ENCODE measurements at regions not wholly inside any gene's neighbourhood (a gene's known extent, or its start where the extent isn't known, plus 50 kb on each side); places are given as distances from the start of the nearest gene placed in this dataset.

DNA sequence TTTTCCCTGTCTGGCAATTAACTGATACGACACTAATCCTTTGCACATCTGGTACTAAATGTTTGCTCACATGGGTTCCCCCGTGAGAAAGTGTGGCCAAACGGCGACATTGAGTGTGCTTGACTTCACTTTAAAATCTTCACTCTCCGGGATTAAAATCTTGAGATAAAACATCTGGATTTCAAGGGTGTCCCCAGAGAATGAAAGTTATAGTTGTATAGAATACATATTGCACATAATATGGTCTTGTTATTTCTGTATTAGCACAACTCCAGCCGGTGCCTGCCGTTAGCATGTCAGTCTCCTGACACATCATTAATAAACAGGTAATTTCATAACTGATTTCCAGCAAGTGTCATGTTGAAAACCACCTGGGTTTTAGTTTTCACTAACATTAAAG lies 749.0 kb upstream of the SOX9 start:
- H3K23ac ChIP-seq (ENCODE audit: insufficient read length) = no peak overlapping the region
- no peaks in the 10 kb centered on the region for H4K20me1 ChIP-seq (replicated peaks in 1 of 2; ENCODE audit: control insufficient read depth in 1 of 2, insufficient read depth in 2 of 2, low read length in 2 of 2)
- no peak overlapping the region for H3K14ac ChIP-seq (ENCODE audit: insufficient read length)
- no peak overlapping the region for H2BK12ac ChIP-seq (ENCODE audit: low read depth, low read length)
- no peak overlapping the region for H2AK5ac ChIP-seq (ENCODE audit: low read depth, low read length)
- no peaks in the 10 kb centered on the region for H3K36me3 ChIP-seq (ENCODE audit: control insufficient read depth in 2 of 4, insufficient read depth in 4 of 4, low read length in 3 of 4)
- CTCF ChIA-PET (ENCODE audit: partially characterized antibody) = interaction anchor here (1.6 kb wide), 1 partner anchor 89 kb away, joined by 4 read pairs; no protein-coding TSS in a partner anchor
- no peaks in the 10 kb centered on the region for H3K4me1 ChIP-seq (replicated peaks in 1 of 4; ENCODE audit: control insufficient read depth in 3 of 4, insufficient read depth in 4 of 4, low read length in 3 of 4)
- no peak overlapping the region for H2BK120ac ChIP-seq (replicated peaks; ENCODE audit: low read depth, low read length)
- H3K27ac ChIP-seq (ENCODE audit: low read depth, low read length) = no peak overlapping the region
- no peak overlapping the region for H3K4me3 ChIP-seq (ENCODE audit: extremely low read depth in 1 of 4, insufficient read depth in 2 of 4, low read depth in 3 of 4, low read length in 4 of 4)
- no peak overlapping the region for H4K91ac ChIP-seq (replicated peaks; ENCODE audit: insufficient read length, low read length)
- H3K79me2 ChIP-seq (ENCODE audit: control insufficient read depth in 1 of 2, insufficient read depth in 2 of 2, low read length in 2 of 2) = no peaks in the 10 kb centered on the region
- no peak overlapping the region for H3K4ac ChIP-seq (replicated peaks; ENCODE audit: insufficient read length, low read depth, low read length)
- H2BK20ac ChIP-seq (ENCODE audit: low read length) = no peak overlapping the region
- DNase-seq (ENCODE audit: low read depth in 1 of 2, low spot score in 2 of 2) = no peak
- H2AFZ ChIP-seq (ENCODE audit: low read length) = no peak overlapping the region
- H3K18ac ChIP-seq (ENCODE audit: extremely low read depth, low read length) = no peak overlapping the region
- H3K9me3 ChIP-seq (ENCODE audit: insufficient read depth in 2 of 2, low read depth in 1 of 2, low read length in 1 of 2) = peaks cover 2 to 4% of the 10 kb centered on the region in 2 experiments; a peak in 1 of 4 replicates
- POLR2A ChIA-PET (ENCODE audit: partially characterized antibody) = no interaction called here
- WGBS, 2 experiments (ENCODE audit: extremely low coverage in 1 of 2, insufficient coverage in 1 of 2, insufficient read length in 1 of 2, insufficient replicate concordance in 2 of 2, low coverage in 1 of 2, low lambda C conversion rate in 2 of 2, missing lambda C conversion rate in 1 of 2) = 96% methylated on average over 7 of the region's 7 CpGs; no CpG with 5 or more reads in 1 of the 2 experiments
- H3K27me3 ChIP-seq (replicated peaks in 1 of 4; ENCODE audit: control insufficient read depth in 3 of 4, extremely low read depth in 1 of 4, insufficient read depth in 3 of 4, low read length in 3 of 4) = no peaks in the 10 kb centered on the region
- no peak overlapping the region for H2BK15ac ChIP-seq (ENCODE audit: low read length)
- no peak overlapping the region for H3K56ac ChIP-seq (replicated peaks; ENCODE audit: insufficient read length, low read depth, low read length)
- no peak overlapping the region for H2BK5ac ChIP-seq (ENCODE audit: low read depth, low read length)
- H3K23me2 ChIP-seq (ENCODE audit: low read depth, low read length) = no peaks in the 10 kb centered on the region
- H4K8ac ChIP-seq (ENCODE audit: extremely low read depth, insufficient read depth, low read length) = no peak overlapping the region
- no peaks in the 10 kb centered on the region for H3K79me1 ChIP-seq (ENCODE audit: low read depth, low read length)
- H3K4me2 ChIP-seq (ENCODE audit: insufficient read depth in 1 of 2, low read depth in 2 of 2, low read length in 2 of 2) = no peak overlapping the region
- H4K5ac ChIP-seq (ENCODE audit: insufficient read length, low read depth, low read length) = no peak overlapping the region
- no peak for FAIRE-seq
- no peak overlapping the region for H3K9ac ChIP-seq (replicated peaks in 1 of 4; ENCODE audit: extremely low read depth in 1 of 4, low read depth in 3 of 4, low read length in 3 of 4)
- TF ChIP-seq YY1 (IDR thresholded peaks at IDR 0.05; ENCODE audit: low read depth, low read length) (no peak), CBX8 (IDR thresholded peaks at IDR 0.05; ENCODE audit: borderline replicate concordance, low read depth, low read length) (no peak), CBX5 (IDR thresholded peaks at IDR 0.05; ENCODE audit: low read depth, low read length) (no peak), SAP30 (IDR thresholded peaks at IDR 0.05; ENCODE audit: insufficient read depth, insufficient replicate concordance, low read length) (no peak)
